Naive thymus-derived CD4-positive, alpha-beta T cell (primary cell): ENCODE measurements at regions not wholly inside any gene's neighbourhood (a gene's known extent, or its start where the extent isn't known, plus 50 kb on each side); places are given as distances from the start of the nearest gene placed in this dataset.

Experiments used
- ATAC-seq: fragments of 150-1000 bp; cut with Tn5 transposase; 2 replicates; pipeline ENCODE4 v1.10.0; 2021; ENCODE audit warnings: mild to moderate bottlenecking, moderate library complexity
- CTCF ChIA-PET: fragments of 350-600 bp; sonication (Branson Sonifier 250); formaldehyde crosslinking; loops from one replicate; lab custom pipeline; 2021; ENCODE audit warnings: antibody characterized with exemption; lab: Charles Lee
- POLR2A ChIA-PET: fragments of 350-600 bp; sonication (Branson Sonifier 250); formaldehyde crosslinking; loops from one replicate; lab custom pipeline; 2021; ENCODE audit warnings: antibody characterized with exemption, inconsistent platforms; lab: Charles Lee
- DNase-seq, 9 donors: peaks; one replicate each; pipeline versions ENCODE4 v3.0.0 to v3.0.0-alpha.2; 2020 to 2022; ENCODE audit warnings: mixed read lengths in 1 of 9
- H3K27ac ChIP-seq: one replicate; pipeline ENCODE4 v1.7.0; 2013; ENCODE audit warnings: mild to moderate bottlenecking, low read depth, low read length, moderate library complexity
- H3K27me3 ChIP-seq, 2 donors: one replicate each; pipeline ENCODE4 v1.7.0; 2013; ENCODE audit warnings: low read length in 2 of 2, mild to moderate bottlenecking in 2 of 2, moderate library complexity in 2 of 2; ENCODE audit not compliant: control insufficient read depth in 2 of 2, insufficient read depth in 2 of 2
- H3K36me3 ChIP-seq, 3 experiments: 1 replicate in 2 of 3; 2 replicates in 1 of 3; pipeline ENCODE4 v1.7.0; 2013; ENCODE audit warnings: low read length in 3 of 3, mild to moderate bottlenecking in 3 of 3, moderate library complexity in 1 of 3; ENCODE audit not compliant: insufficient read depth in 3 of 3, control insufficient read depth in 2 of 3
- H3K4me1 ChIP-seq, 2 donors: one replicate each; pipeline ENCODE4 v1.7.0; 2013; ENCODE audit warnings: low read length in 2 of 2, mild to moderate bottlenecking in 2 of 2, moderate library complexity in 1 of 2; ENCODE audit not compliant: control insufficient read depth in 2 of 2, insufficient read depth in 2 of 2
- H3K4me3 ChIP-seq: 2 replicates; pipeline ENCODE4 v1.7.0; 2013; ENCODE audit warnings: mild to moderate bottlenecking, low read length
- H3K9me3 ChIP-seq, 3 experiments: 1 replicate in 2 of 3; 2 replicates in 1 of 3; pipeline ENCODE4 v1.7.0; 2013; ENCODE audit warnings: low read length in 3 of 3; ENCODE audit not compliant: control insufficient read depth in 2 of 3
- H3K27ac Mint-ChIP-seq, 9 donors: one replicate each; pipeline ENCODE4 v1.8.0; 2020 to 2022; ENCODE audit warnings: mixed read lengths in 9 of 9, mild to moderate bottlenecking in 8 of 9, moderate library complexity in 5 of 9, inconsistent platforms in 2 of 9
- H3K27me3 Mint-ChIP-seq, 5 donors: one replicate each; pipeline ENCODE4 v1.8.0; 2021 to 2022; ENCODE audit warnings: mixed read lengths in 5 of 5, mild to moderate bottlenecking in 1 of 5
- H3K36me3 Mint-ChIP-seq, 5 donors: one replicate each; pipeline ENCODE4 v1.8.0; 2020 to 2022; ENCODE audit warnings: mixed read lengths in 5 of 5, mild to moderate bottlenecking in 3 of 5, inconsistent platforms in 1 of 5
- H3K4me1 Mint-ChIP-seq, 7 donors: one replicate each; pipeline ENCODE4 v1.8.0; 2020 to 2022; ENCODE audit warnings: mixed read lengths in 7 of 7, mild to moderate bottlenecking in 3 of 7, inconsistent platforms in 1 of 7
- H3K4me3 Mint-ChIP-seq, 10 donors: one replicate each; pipeline ENCODE4 v1.8.0; 2020 to 2022; ENCODE audit warnings: mild to moderate bottlenecking in 10 of 10, mixed read lengths in 10 of 10, moderate library complexity in 6 of 10, inconsistent platforms in 2 of 10
- H3K9me3 Mint-ChIP-seq, 11 donors: one replicate each; pipeline ENCODE4 v1.8.0; 2020 to 2022; ENCODE audit warnings: mixed read lengths in 11 of 11, mild to moderate bottlenecking in 4 of 11, inconsistent platforms in 1 of 11, moderate library complexity in 1 of 11
- intact Hi-C, 2 donors: fragments of 100-400 bp; cut with micrococcal nuclease; formaldehyde crosslinking; loops; one replicate each; pipeline ENCODE4 v1.15.1; 2023

DNA sequence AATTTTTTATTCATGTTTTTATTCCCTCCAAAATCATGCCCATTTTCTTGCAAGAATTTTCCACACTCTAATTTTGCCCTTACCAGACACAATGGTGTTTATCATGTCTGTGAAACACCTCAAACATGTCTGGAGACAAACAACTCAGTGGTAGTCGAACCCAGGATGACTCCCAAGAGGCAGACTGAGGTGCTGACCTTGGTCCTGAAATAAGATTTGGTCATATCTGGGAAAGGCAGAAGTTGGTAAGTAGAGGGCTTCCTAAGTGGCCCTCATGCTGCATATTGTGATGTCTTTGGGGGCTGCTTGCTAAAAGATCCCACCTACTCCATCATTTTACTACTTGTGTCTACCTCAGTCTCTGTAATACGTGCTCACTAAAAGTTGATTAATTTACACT is 369.4 kb upstream of the ISX start:
- ChIA-PET CTCF (no interaction called here), POLR2A (no interaction called here)
- H3K27me3 Mint-ChIP-seq, result peaks cover 0 to 27% (median 18%) of the 10 kb centered on the region in 5 donors
- H3K36me3 Mint-ChIP-seq, result no peaks in the 10 kb centered on the region
- Histone ChIP-seq H3K27me3 (no peaks in the 10 kb centered on the region), H3K36me3 (no peaks in the 10 kb centered on the region), H3K27ac (no peak overlapping the region), H3K9me3 (no peaks in the 10 kb centered on the region), H3K4me3 (no peak overlapping the region), H3K4me1 (no peaks in the 10 kb centered on the region)
- no peak for DNase-seq
- intact Hi-C loops, result no loop called here
- H3K9me3 Mint-ChIP-seq, result peaks cover 0 to 12% (median 4%) of the 10 kb centered on the region in 11 donors
- no peaks in the 10 kb centered on the region for H3K4me1 Mint-ChIP-seq
- no peak for ATAC-seq
- H3K4me3 Mint-ChIP-seq, result no peak overlapping the region
- no peak overlapping the region for H3K27ac Mint-ChIP-seq

DNA sequence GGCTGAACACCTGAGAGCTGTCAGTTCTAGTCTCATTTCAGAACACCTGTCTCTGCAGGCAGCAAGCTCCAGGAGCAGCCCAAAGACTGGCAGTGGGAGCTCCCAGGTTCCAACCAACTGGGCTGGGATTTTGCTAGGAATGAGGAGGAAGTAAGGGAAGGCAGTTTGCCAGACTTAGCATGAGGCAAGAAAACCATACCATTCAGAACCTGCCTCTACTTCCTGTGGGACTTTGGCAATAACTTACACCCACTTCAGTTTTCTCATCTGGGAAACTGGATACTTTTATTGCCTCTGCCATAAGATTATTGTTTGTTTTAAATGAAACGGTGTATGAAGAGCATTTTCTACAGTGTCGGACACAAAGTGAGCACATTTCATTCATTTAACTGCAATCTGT is 363.7 kb upstream of the ISX start:
- H3K4me1 Mint-ChIP-seq, result peaks cover 0 to 2% (median 0%) of the 10 kb centered on the region in 7 donors
- DNase-seq, result no peak
- no peaks in the 10 kb centered on the region for H3K9me3 ChIP-seq
- ChIA-PET CTCF (no interaction called here), POLR2A (no interaction called here)
- H3K9me3 Mint-ChIP-seq, result peaks cover 0 to 12% (median 0%) of the 10 kb centered on the region in 11 donors
- ATAC-seq, result no peak
- no peaks in the 10 kb centered on the region for H3K36me3 Mint-ChIP-seq
- no peak overlapping the region for H3K4me3 ChIP-seq
- intact Hi-C loops, result no loop called here
- H3K27ac Mint-ChIP-seq, result no peak overlapping the region
- no peaks in the 10 kb centered on the region for H3K36me3 ChIP-seq
- H3K27me3 Mint-ChIP-seq, result peaks cover 0 to 27% (median 20%) of the 10 kb centered on the region in 5 donors
- H3K4me3 Mint-ChIP-seq, result no peak overlapping the region
- no peaks in the 10 kb centered on the region for H3K27me3 ChIP-seq
- no peaks in the 10 kb centered on the region for H3K4me1 ChIP-seq
- H3K27ac ChIP-seq, result no peak overlapping the region

DNA sequence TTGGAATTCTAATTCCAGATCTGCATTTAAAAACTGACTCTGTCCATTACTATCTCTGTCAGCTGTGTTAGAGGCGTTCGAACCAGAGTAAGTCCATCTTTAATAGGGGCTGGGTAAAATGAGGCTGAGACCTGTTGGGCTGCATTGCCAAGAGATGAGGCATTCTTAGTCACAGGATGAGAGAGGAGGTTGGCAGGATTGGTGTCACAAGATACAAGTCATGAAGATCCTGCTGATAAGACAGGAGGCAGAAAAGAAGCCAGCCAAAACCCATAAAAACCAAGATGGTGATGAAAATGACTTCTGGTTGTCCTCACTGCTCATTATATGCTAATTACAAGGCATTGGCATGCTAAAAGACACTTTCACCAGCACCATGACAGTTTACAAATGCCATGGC is 356.3 kb upstream of the ISX start:
- Mint-ChIP-seq H3K4me3 (no peak overlapping the region), H3K36me3 (no peaks in the 10 kb centered on the region), H3K27me3 (peaks cover 0 to 19% (median 9%) of the 10 kb centered on the region in 5 donors), H3K4me1 (no peaks in the 10 kb centered on the region), H3K9me3 (peaks cover 0 to 14% (median 4%) of the 10 kb centered on the region in 11 donors), H3K27ac (no peak overlapping the region)
- no peaks in the 10 kb centered on the region for H3K27me3 ChIP-seq
- no peaks in the 10 kb centered on the region for H3K36me3 ChIP-seq
- DNase-seq (no peak), ATAC-seq (no peak)
- POLR2A ChIA-PET, result no interaction called here
- no peak overlapping the region for H3K4me3 ChIP-seq
- CTCF ChIA-PET, result no interaction called here
- no peak overlapping the region for H3K27ac ChIP-seq
- intact Hi-C loops, result no loop called here
- H3K4me1 ChIP-seq, result no peaks in the 10 kb centered on the region
- H3K9me3 ChIP-seq, result no peaks in the 10 kb centered on the region

DNA sequence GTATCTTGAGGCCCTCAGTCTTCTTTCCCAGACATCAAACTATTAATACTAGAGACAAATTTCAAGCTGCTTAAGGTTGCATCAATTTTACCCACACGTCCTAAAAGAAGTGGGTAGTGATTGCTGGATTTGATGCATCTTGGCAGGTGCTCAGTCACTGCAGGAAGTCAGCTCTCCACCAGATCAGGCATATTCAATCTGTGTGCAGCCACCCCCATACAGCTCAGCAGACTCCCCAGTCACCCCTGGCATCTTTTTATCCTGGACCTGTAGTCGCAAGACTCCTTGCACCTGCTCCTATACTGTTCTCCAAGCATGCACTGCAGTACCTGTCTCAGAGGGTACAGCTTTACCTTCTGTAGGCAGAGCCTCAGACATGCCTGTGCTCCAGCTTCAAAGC is 343.1 kb upstream of the ISX start:
- no peak for ATAC-seq
- H3K9me3 ChIP-seq, result peaks cover 0 to 6% (median 0%) of the 10 kb centered on the region in 3 experiments
- no peaks in the 10 kb centered on the region for H3K4me1 ChIP-seq
- Mint-ChIP-seq H3K4me1 (no peaks in the 10 kb centered on the region), H3K4me3 (no peak overlapping the region), H3K9me3 (peaks cover 3 to 47% (median 14%) of the 10 kb centered on the region in 11 donors), H3K27me3 (peaks cover 0 to 35% (median 11%) of the 10 kb centered on the region in 5 donors), H3K27ac (no peak overlapping the region), H3K36me3 (peaks cover 0 to 17% (median 0%) of the 10 kb centered on the region in 5 donors)
- H3K4me3 ChIP-seq, result no peak overlapping the region
- no peaks in the 10 kb centered on the region for H3K27me3 ChIP-seq
- CTCF ChIA-PET, result interaction anchor here (1.2 kb wide), 1 partner anchor 8 kb away, joined by 3 read pairs; no protein-coding TSS in a partner anchor
- no peak overlapping the region for H3K27ac ChIP-seq
- DNase-seq, result no peak
- H3K36me3 ChIP-seq, result no peaks in the 10 kb centered on the region
- POLR2A ChIA-PET, result no interaction called here
- intact Hi-C loops, result loop anchor here in 1 of 2 donors (10.0 kb wide), 1 partner anchor 62 kb away; no protein-coding TSS in a partner anchor

DNA sequence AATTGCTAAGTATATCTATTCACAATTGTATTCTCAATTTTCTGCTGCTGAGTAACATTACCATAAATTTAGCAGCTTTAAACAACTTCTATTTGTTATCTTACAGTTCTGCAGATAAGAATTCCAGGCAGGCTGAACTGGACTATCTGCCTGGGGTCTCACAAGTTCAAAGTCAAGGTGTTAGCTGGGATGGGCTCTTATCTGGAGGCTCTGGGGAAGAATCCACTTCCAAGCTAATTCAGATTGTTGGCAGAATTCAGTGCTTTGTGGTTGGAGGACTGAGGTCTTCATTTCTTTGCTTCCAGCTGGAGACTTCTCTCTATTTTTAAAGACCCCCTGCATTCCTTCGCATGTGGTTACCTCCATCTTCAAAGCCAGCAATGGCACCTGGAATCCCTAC is 329.9 kb upstream of the ISX start:
- H3K27ac Mint-ChIP-seq, result no peak overlapping the region
- no peaks in the 10 kb centered on the region for H3K36me3 Mint-ChIP-seq
- no peaks in the 10 kb centered on the region for H3K4me1 Mint-ChIP-seq
- Histone ChIP-seq H3K4me1 (no peaks in the 10 kb centered on the region), H3K9me3 (peaks cover 0 to 4% (median 0%) of the 10 kb centered on the region in 3 experiments), H3K27me3 (no peaks in the 10 kb centered on the region), H3K27ac (no peak overlapping the region), H3K36me3 (no peaks in the 10 kb centered on the region), H3K4me3 (no peak overlapping the region)
- DNase-seq, result no peak
- ChIA-PET CTCF (no interaction called here), POLR2A (no interaction called here)
- H3K27me3 Mint-ChIP-seq, result peaks cover 0 to 9% (median 5%) of the 10 kb centered on the region in 5 donors
- no peak for ATAC-seq
- peaks cover 2 to 15% (median 4%) of the 10 kb centered on the region in 11 donors for H3K9me3 Mint-ChIP-seq
- intact Hi-C loops, result no loop called here
- no peak overlapping the region for H3K4me3 Mint-ChIP-seq

DNA sequence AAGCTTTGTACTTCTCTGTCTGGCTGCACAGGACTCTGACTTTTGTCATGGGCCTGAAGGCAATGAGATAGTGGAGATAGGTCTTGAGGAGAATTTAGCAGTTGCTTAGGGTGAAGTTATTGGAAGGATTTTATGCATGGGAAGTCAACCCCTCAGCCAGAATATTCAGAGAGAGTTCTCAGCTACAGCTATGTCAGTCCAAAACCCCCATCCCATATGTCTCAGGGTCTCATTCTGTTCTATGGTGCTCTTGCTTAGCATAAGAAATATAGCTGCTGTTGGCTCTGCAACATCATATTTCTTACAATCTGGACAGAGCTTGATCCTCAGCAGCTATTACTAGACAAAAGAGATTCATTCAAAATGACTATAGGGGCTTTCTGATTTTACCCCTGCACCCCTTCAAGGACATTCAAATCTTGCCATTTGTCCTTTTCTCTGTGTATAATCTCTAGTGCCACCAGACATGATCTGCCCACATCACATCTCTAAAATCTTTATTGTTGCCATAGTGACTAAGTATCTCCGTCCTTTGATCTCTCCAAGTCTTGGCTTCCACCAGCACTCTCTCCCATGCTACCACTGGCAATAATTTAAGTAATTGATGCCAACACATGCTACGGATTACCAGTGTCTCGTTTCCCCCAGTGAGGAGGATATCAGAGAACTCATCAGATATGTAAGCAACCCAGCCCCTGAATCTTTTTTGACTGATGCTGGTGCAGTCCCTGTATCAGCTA is 327.1 kb upstream of the ISX start:
- H3K9me3 Mint-ChIP-seq, result peaks cover 2 to 14% (median 6%) of the 10 kb centered on the region in 11 donors
- H3K27ac ChIP-seq, result no peak overlapping the region
- no peaks in the 10 kb centered on the region for H3K27me3 ChIP-seq
- no peaks in the 10 kb centered on the region for H3K4me1 ChIP-seq
- DNase-seq (no peak), ATAC-seq (no peak)
- no peak overlapping the region for H3K4me3 Mint-ChIP-seq
- H3K36me3 ChIP-seq, result no peaks in the 10 kb centered on the region
- H3K27me3 Mint-ChIP-seq, result peaks cover 0 to 11% (median 9%) of the 10 kb centered on the region in 5 donors
- H3K4me1 Mint-ChIP-seq, result no peaks in the 10 kb centered on the region
- POLR2A ChIA-PET, result no interaction called here
- no peak overlapping the region for H3K27ac Mint-ChIP-seq
- CTCF ChIA-PET, result no interaction called here
- H3K9me3 ChIP-seq, result peaks cover 0 to 3% (median 0%) of the 10 kb centered on the region in 3 experiments
- intact Hi-C loops, result no loop called here
- H3K36me3 Mint-ChIP-seq, result no peaks in the 10 kb centered on the region
- H3K4me3 ChIP-seq, result no peak overlapping the region
